Retinal pigment epithelial cell (primary cell): ENCODE measurements at regions not wholly inside any gene's neighbourhood (a gene's known extent, or its start where the extent isn't known, plus 50 kb on each side); places are given as distances from the start of the nearest gene placed in this dataset.

Source experiments
- DNase-seq: peaks from one replicate; pipeline ENCODE4 v3.0.0-alpha.2; 2010; ENCODE audit warnings: low read depth
- H3K4me3 ChIP-seq: 2 replicates; pipeline ENCODE4 v1.5.1; 2011; ENCODE audit warnings: mild to moderate bottlenecking, low read length, control low read depth, moderate library complexity
- TF ChIP-seq, protein P1 (sequence below): conservative IDR thresholded peaks from 2 replicates; pipeline ENCODE4 v1.5.1; 2011; ENCODE audit warnings: low read depth, low read length, control low read depth, inconsistent platforms

DNA sequence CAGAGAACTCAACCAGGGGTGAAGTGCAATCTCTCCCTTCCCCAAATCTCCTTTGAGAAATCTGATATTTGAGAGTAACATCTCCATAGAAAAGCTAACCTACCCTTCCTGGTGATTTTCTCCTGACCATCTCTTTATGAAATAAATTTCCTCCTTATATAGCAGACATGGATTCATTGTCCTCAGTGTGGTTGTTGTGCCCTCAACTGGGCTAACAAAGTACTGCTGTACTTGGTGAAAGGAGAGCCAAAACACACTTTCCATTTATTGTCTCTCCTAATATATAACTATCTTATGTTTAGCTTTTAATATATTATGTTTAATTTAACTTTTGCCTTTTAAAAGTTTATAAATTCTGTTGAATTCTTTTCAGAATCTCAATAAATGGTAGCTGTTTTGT lies 65.1 kb upstream of the SLCO1B1 start:
- H3K4me3 ChIP-seq: no peak overlapping the region
- DNase-seq: no peak
- TF ChIP-seq, protein P1, sequence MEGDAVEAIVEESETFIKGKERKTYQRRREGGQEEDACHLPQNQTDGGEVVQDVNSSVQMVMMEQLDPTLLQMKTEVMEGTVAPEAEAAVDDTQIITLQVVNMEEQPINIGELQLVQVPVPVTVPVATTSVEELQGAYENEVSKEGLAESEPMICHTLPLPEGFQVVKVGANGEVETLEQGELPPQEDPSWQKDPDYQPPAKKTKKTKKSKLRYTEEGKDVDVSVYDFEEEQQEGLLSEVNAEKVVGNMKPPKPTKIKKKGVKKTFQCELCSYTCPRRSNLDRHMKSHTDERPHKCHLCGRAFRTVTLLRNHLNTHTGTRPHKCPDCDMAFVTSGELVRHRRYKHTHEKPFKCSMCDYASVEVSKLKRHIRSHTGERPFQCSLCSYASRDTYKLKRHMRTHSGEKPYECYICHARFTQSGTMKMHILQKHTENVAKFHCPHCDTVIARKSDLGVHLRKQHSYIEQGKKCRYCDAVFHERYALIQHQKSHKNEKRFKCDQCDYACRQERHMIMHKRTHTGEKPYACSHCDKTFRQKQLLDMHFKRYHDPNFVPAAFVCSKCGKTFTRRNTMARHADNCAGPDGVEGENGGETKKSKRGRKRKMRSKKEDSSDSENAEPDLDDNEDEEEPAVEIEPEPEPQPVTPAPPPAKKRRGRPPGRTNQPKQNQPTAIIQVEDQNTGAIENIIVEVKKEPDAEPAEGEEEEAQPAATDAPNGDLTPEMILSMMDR: peak; percentile 14

DNA sequence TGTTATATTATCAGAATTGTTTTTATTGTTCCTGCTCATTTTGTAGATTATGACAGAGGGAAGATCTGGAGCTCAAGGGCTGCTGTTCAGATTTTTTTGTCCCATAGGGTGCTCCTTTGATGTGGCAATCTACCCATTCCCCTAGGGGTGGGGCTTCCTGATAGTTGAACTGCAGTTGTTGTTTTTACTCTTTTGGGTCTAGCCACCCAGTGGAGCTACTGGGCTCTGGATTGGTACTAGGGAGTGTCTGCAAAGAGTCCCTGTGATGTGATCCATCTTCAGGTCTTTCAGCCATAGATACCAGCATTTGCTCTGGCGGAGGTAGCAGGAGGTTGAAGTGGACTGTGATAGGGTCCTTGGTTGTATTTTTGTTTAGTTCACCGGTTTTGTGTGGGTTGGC lies 57.9 kb upstream of the SLCO1B1 start:
- TF ChIP-seq, protein P1: no peak
- no peak for DNase-seq
- H3K4me3 ChIP-seq: no peak overlapping the region

GRCh38 chr12:21073822-21074460 lies 57.1 kb upstream of the SLCO1B1 start:
- TF ChIP-seq, protein P1: no peak
- no peak overlapping the region for H3K4me3 ChIP-seq
- no peak for DNase-seq
